Activated naive CD8-positive, alpha-beta T cell treated with anti-CD3 and anti-CD28 coated beads, Interleukin-2, amount 50 U/mL, for 24 hours (primary cell): ENCODE measurements at regions not wholly inside any gene's neighbourhood (a gene's known extent, or its start where the extent isn't known, plus 50 kb on each side); places are given as distances from the start of the nearest gene placed in this dataset.

ENCODE experiments used
- ATAC-seq: fragments of 150-1000 bp; cut with Tn5 transposase; one replicate; pipeline ENCODE4 v1.10.0; 2021
- DNase-seq: peaks from one replicate; pipeline ENCODE4 v3.0.0; 2021
- H3K27ac Mint-ChIP-seq: one replicate; pipeline ENCODE4 v1.8.0; 2021; ENCODE audit warnings: mild to moderate bottlenecking, mixed read lengths
- H3K27me3 Mint-ChIP-seq: one replicate; pipeline ENCODE4 v1.8.0; 2021; ENCODE audit warnings: mixed read lengths
- H3K36me3 Mint-ChIP-seq: one replicate; pipeline ENCODE4 v1.8.0; 2021; ENCODE audit warnings: low read depth, mixed read lengths
- H3K4me1 Mint-ChIP-seq: one replicate; pipeline ENCODE4 v1.8.0; 2021; ENCODE audit warnings: mixed read lengths
- H3K4me3 Mint-ChIP-seq: one replicate; pipeline ENCODE4 v1.8.0; 2021; ENCODE audit warnings: mild to moderate bottlenecking, moderate library complexity, mixed read lengths
- H3K9me3 Mint-ChIP-seq: one replicate; pipeline ENCODE4 v1.8.0; 2021; ENCODE audit warnings: mixed read lengths

- no peaks in the 10 kb centered on the region for H3K27me3 Mint-ChIP-seq
- H3K36me3 Mint-ChIP-seq, result no peaks in the 10 kb centered on the region
- DNase-seq, result no peak
- ATAC-seq, result no peak
- no peak overlapping the region for H3K27ac Mint-ChIP-seq
- H3K9me3 Mint-ChIP-seq, result peaks cover 5% of the 10 kb centered on the region
- no peaks in the 10 kb centered on the region for H3K4me1 Mint-ChIP-seq
- H3K4me3 Mint-ChIP-seq, result no peak overlapping the region
These were observed 210.9 kb downstream of the ZIC1 start for GRCh38 chr3:147619921-147620560.

- no peak overlapping the region for H3K27ac Mint-ChIP-seq
- H3K36me3 Mint-ChIP-seq, result no peaks in the 10 kb centered on the region
These were observed 211.7 kb downstream of the ZIC1 start for GRCh38 chr3:147620906-147621305.

GRCh38 chr3:147630921-147631415 is 221.8 kb downstream of the ZIC1 start:
- Mint-ChIP-seq H3K36me3 (no peaks in the 10 kb centered on the region), H3K4me1 (no peaks in the 10 kb centered on the region), H3K9me3 (peaks cover 7% of the 10 kb centered on the region), H3K4me3 (no peak overlapping the region), H3K27me3 (no peaks in the 10 kb centered on the region), H3K27ac (no peak overlapping the region)
- ATAC-seq, result no peak
- DNase-seq, result no peak

More at GRCh38 chr3:147620906-147621305, 211.7 kb downstream of the ZIC1 start:
- Mint-ChIP-seq H3K4me3 (no peak overlapping the region), H3K27me3 (no peaks in the 10 kb centered on the region), H3K9me3 (peaks cover 5% of the 10 kb centered on the region), H3K4me1 (no peaks in the 10 kb centered on the region)
- DNase-seq (no peak), ATAC-seq (no peak)

GRCh38 chr3:147640781-147641180 is 231.6 kb downstream of the ZIC1 start:
- no peak for ATAC-seq
- no peaks in the 10 kb centered on the region for H3K36me3 Mint-ChIP-seq
- H3K4me3 Mint-ChIP-seq, result no peak overlapping the region
- H3K4me1 Mint-ChIP-seq, result no peaks in the 10 kb centered on the region
- no peak overlapping the region for H3K27ac Mint-ChIP-seq
- DNase-seq, result no peak
- H3K9me3 Mint-ChIP-seq, result peaks cover 14% of the 10 kb centered on the region
- H3K27me3 Mint-ChIP-seq, result no peaks in the 10 kb centered on the region

- H3K9me3 Mint-ChIP-seq, result peaks cover 5% of the 10 kb centered on the region
These were observed 236.6 kb downstream of the ZIC1 start for GRCh38 chr3:147645761-147646160.

GRCh38 chr3:147649475-147649874 is 240.3 kb downstream of the ZIC1 start:
- no peaks in the 10 kb centered on the region for H3K4me1 Mint-ChIP-seq
- H3K27me3 Mint-ChIP-seq, result no peaks in the 10 kb centered on the region
- DNase-seq (no peak), ATAC-seq (no peak)
- no peaks in the 10 kb centered on the region for H3K36me3 Mint-ChIP-seq
- no peak overlapping the region for H3K4me3 Mint-ChIP-seq
- no peak overlapping the region for H3K27ac Mint-ChIP-seq
- H3K9me3 Mint-ChIP-seq, result peaks cover 5% of the 10 kb centered on the region

More at GRCh38 chr3:147645761-147646160, 236.6 kb downstream of the ZIC1 start:
- DNase-seq (no peak), ATAC-seq (no peak)
- H3K36me3 Mint-ChIP-seq, result no peaks in the 10 kb centered on the region
- no peaks in the 10 kb centered on the region for H3K4me1 Mint-ChIP-seq
- H3K4me3 Mint-ChIP-seq, result no peak overlapping the region
- no peaks in the 10 kb centered on the region for H3K27me3 Mint-ChIP-seq
- no peak overlapping the region for H3K27ac Mint-ChIP-seq

GRCh38 chr3:147651107-147651778 is 242.1 kb downstream of the ZIC1 start:
- Mint-ChIP-seq H3K9me3 (peaks cover 2% of the 10 kb centered on the region), H3K27me3 (no peaks in the 10 kb centered on the region), H3K4me1 (no peaks in the 10 kb centered on the region), H3K36me3 (no peaks in the 10 kb centered on the region), H3K4me3 (no peak overlapping the region), H3K27ac (no peak overlapping the region)
- ATAC-seq (no peak), DNase-seq (no peak)

- DNase-seq (no peak), ATAC-seq (no peak)
- Mint-ChIP-seq H3K4me1 (no peaks in the 10 kb centered on the region), H3K9me3 (no peaks in the 10 kb centered on the region), H3K27ac (no peak overlapping the region), H3K4me3 (no peak overlapping the region), H3K36me3 (no peaks in the 10 kb centered on the region), H3K27me3 (no peaks in the 10 kb centered on the region)
These were observed 243.6 kb downstream of the ZIC1 start for GRCh38 chr3:147652651-147653366.

- no peak for DNase-seq
- Mint-ChIP-seq H3K27ac (no peak overlapping the region), H3K27me3 (no peaks in the 10 kb centered on the region), H3K4me1 (no peaks in the 10 kb centered on the region), H3K9me3 (no peaks in the 10 kb centered on the region), H3K36me3 (no peaks in the 10 kb centered on the region), H3K4me3 (no peak overlapping the region)
- no peak for ATAC-seq
These were observed 244.3 kb downstream of the ZIC1 start for GRCh38 chr3:147653367-147653923.

GRCh38 chr3:147654827-147655226 is 245.7 kb downstream of the ZIC1 start:
- ATAC-seq (no peak), DNase-seq (no peak)
- H3K4me3 Mint-ChIP-seq, result no peak overlapping the region
- H3K27me3 Mint-ChIP-seq, result no peaks in the 10 kb centered on the region
- no peaks in the 10 kb centered on the region for H3K9me3 Mint-ChIP-seq
- no peak overlapping the region for H3K27ac Mint-ChIP-seq
- no peaks in the 10 kb centered on the region for H3K36me3 Mint-ChIP-seq
- H3K4me1 Mint-ChIP-seq, result no peaks in the 10 kb centered on the region

- ATAC-seq (no peak), DNase-seq (no peak)
- no peaks in the 10 kb centered on the region for H3K36me3 Mint-ChIP-seq
- no peak overlapping the region for H3K4me3 Mint-ChIP-seq
- H3K4me1 Mint-ChIP-seq, result no peaks in the 10 kb centered on the region
- H3K9me3 Mint-ChIP-seq, result no peaks in the 10 kb centered on the region
- H3K27ac Mint-ChIP-seq, result no peak overlapping the region
- H3K27me3 Mint-ChIP-seq, result no peaks in the 10 kb centered on the region
These were observed 246.1 kb downstream of the ZIC1 start for GRCh38 chr3:147655236-147655635.

GRCh38 chr3:147656023-147656422 is 246.9 kb downstream of the ZIC1 start:
- Mint-ChIP-seq H3K4me3 (no peak overlapping the region), H3K4me1 (no peaks in the 10 kb centered on the region), H3K27me3 (no peaks in the 10 kb centered on the region), H3K9me3 (no peaks in the 10 kb centered on the region), H3K36me3 (no peaks in the 10 kb centered on the region), H3K27ac (no peak overlapping the region)
- ATAC-seq (no peak), DNase-seq (no peak)

- Mint-ChIP-seq H3K4me3 (no peak overlapping the region), H3K27ac (no peak overlapping the region), H3K27me3 (no peaks in the 10 kb centered on the region), H3K4me1 (no peaks in the 10 kb centered on the region), H3K9me3 (no peaks in the 10 kb centered on the region), H3K36me3 (no peaks in the 10 kb centered on the region)
- DNase-seq (no peak), ATAC-seq (no peak)
These were observed 252.8 kb downstream of the ZIC1 start for GRCh38 chr3:147661916-147662315.

- H3K27ac Mint-ChIP-seq, result no peak overlapping the region
- H3K36me3 Mint-ChIP-seq, result no peaks in the 10 kb centered on the region
- H3K4me3 Mint-ChIP-seq, result no peak overlapping the region
- DNase-seq (no peak), ATAC-seq (no peak)
- no peaks in the 10 kb centered on the region for H3K27me3 Mint-ChIP-seq
- no peaks in the 10 kb centered on the region for H3K9me3 Mint-ChIP-seq
- H3K4me1 Mint-ChIP-seq, result no peaks in the 10 kb centered on the region
These were observed 253.5 kb downstream of the ZIC1 start for GRCh38 chr3:147662705-147663104.

- Mint-ChIP-seq H3K4me3 (no peak overlapping the region), H3K36me3 (no peaks in the 10 kb centered on the region), H3K27me3 (no peaks in the 10 kb centered on the region), H3K9me3 (peaks cover 8% of the 10 kb centered on the region), H3K27ac (no peak overlapping the region), H3K4me1 (no peaks in the 10 kb centered on the region)
- ATAC-seq, result no peak
- no peak for DNase-seq
These were observed 259.9 kb downstream of the ZIC1 start for GRCh38 chr3:147669077-147669476.
